A673 (cell line): ENCODE measurements at regions not wholly inside any gene's neighbourhood (a gene's known extent, or its start where the extent isn't known, plus 50 kb on each side); places are given as distances from the start of the nearest gene placed in this dataset.

Source experiments
- BruUV-seq: library from RNA; stranded (reverse); fragments of 400-500 nt; replicated peaks from 2 replicates; lab custom pipeline; 2021; lab: Mats Ljungman, UMichigan
- CTCF ChIA-PET: fragments of 300-600 bp; sonication (Branson Sonifier 250); formaldehyde crosslinking; loops from one replicate; lab custom pipeline; 2022; ENCODE audit warnings: antibody characterized with exemption; lab: Charles Lee
- POLR2A ChIA-PET: fragments of 300-600 bp; sonication (Branson Sonifier 250); formaldehyde crosslinking; loops from one replicate; lab custom pipeline; 2022; ENCODE audit warnings: antibody characterized with exemption; ENCODE audit not compliant: low non-redundant PET; lab: Charles Lee
- DNase-seq: peaks from one replicate; pipeline ENCODE4 v3.0.0-alpha.2; 2015; ENCODE audit warnings: low spot score
- H3K27ac ChIP-seq: fragments of 200-600 bp; sonication (generic); 2 replicates; pipeline ENCODE4 v1.5.1; 2016; ENCODE audit warnings: mixed run types, low read depth, mild to moderate bottlenecking, mixed read lengths, antibody characterized with exemption, low read length; ENCODE audit not compliant: poor library complexity, severe bottlenecking
- H3K27me3 ChIP-seq: fragments of 200-600 bp; sonication (generic); replicated peaks from 2 replicates; pipeline ENCODE4 v1.6.1; 2017; ENCODE audit warnings: mixed run types, low read depth, mild to moderate bottlenecking, mixed read lengths, antibody characterized with exemption, low read length; ENCODE audit not compliant: insufficient read depth, poor library complexity
- H3K36me3 ChIP-seq: fragments of 200-600 bp; sonication (generic); 2 replicates; pipeline ENCODE4 v1.6.1; 2016; ENCODE audit warnings: mixed run types, mild to moderate bottlenecking, mixed read lengths, antibody characterized with exemption, low read length; ENCODE audit not compliant: insufficient read depth, poor library complexity, severe bottlenecking
- H3K4me1 ChIP-seq: fragments of 200-600 bp; sonication (generic); 2 replicates; pipeline ENCODE4 v1.6.1; 2017; ENCODE audit warnings: mixed run types, mild to moderate bottlenecking, mixed read lengths, antibody characterized with exemption, low read length; ENCODE audit not compliant: insufficient read depth, poor library complexity, severe bottlenecking
- H3K4me3 ChIP-seq: fragments of 200-600 bp; sonication (generic); 2 replicates; pipeline ENCODE4 v1.5.1; 2016; ENCODE audit warnings: low read depth, mixed run types, mild to moderate bottlenecking, mixed read lengths, low read length; ENCODE audit not compliant: poor library complexity, severe bottlenecking
- H3K9me3 ChIP-seq: fragments of 200-600 bp; sonication (generic); 2 replicates; pipeline ENCODE4 v1.6.1; 2016; ENCODE audit warnings: mixed run types, low read depth, mild to moderate bottlenecking, mixed read lengths, antibody characterized with exemption, low read length; ENCODE audit not compliant: poor library complexity, severe bottlenecking
- EZH2 ChIP-seq: fragments of 200-600 bp; sonication (generic); IDR thresholded peaks from 2 replicates; pipeline ENCODE4 v1.6.1; 2017; ENCODE audit warnings: borderline replicate concordance, low read depth, mild to moderate bottlenecking, mixed read lengths, antibody characterized with exemption, low read length; ENCODE audit not compliant: poor library complexity, severe bottlenecking
- intact Hi-C: fragments of 100-400 bp; cut with micrococcal nuclease; formaldehyde crosslinking; loops from one replicate; pipeline ENCODE4 v1.10.0; 2022; ENCODE audit not compliant: unreplicated experiment
- TF ChIP-seq, protein P1 (sequence below): fragments of 300-800, 200-600 bp; sonication (generic); conservative IDR thresholded peaks from 2 replicates; pipeline ENCODE4 v1.5.1; 2017; ENCODE audit warnings: low read depth, mild to moderate bottlenecking, antibody characterized with exemption, low read length, moderate library complexity, mixed read lengths

DNA sequence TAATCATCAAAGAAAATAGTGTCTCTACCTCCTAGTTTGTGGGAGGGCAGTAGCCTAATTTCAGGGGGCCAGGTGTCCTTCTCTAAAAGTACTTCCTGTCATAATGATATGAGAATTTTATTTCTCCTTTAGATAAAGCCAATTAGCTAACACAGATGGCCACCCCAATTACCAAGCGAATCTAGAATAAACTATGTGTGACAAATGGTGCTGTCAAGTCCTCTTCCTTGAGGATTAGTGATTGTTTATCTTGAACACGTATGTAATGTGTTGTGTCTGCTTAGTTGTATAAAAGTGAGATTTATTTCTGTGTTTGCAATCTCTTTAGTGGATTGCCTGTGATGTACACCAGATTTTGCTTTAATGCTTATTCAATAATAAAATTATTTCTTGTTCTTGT, 1120.0 kb downstream of the SORCS1 start:
- no peak for DNase-seq
- H3K27me3 ChIP-seq: no peaks in the 10 kb centered on the region
- TF ChIP-seq EZH2: no peak
- TF ChIP-seq, protein P1, sequence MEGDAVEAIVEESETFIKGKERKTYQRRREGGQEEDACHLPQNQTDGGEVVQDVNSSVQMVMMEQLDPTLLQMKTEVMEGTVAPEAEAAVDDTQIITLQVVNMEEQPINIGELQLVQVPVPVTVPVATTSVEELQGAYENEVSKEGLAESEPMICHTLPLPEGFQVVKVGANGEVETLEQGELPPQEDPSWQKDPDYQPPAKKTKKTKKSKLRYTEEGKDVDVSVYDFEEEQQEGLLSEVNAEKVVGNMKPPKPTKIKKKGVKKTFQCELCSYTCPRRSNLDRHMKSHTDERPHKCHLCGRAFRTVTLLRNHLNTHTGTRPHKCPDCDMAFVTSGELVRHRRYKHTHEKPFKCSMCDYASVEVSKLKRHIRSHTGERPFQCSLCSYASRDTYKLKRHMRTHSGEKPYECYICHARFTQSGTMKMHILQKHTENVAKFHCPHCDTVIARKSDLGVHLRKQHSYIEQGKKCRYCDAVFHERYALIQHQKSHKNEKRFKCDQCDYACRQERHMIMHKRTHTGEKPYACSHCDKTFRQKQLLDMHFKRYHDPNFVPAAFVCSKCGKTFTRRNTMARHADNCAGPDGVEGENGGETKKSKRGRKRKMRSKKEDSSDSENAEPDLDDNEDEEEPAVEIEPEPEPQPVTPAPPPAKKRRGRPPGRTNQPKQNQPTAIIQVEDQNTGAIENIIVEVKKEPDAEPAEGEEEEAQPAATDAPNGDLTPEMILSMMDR: no peak
- no peaks in the 10 kb centered on the region for H3K4me1 ChIP-seq
- POLR2A ChIA-PET: no interaction called here
- H3K4me3 ChIP-seq: no peak overlapping the region
- no peaks in the 10 kb centered on the region for H3K9me3 ChIP-seq
- CTCF ChIA-PET: no interaction called here
- no peak overlapping the region for H3K27ac ChIP-seq
- intact Hi-C loops: no loop called here
- no peaks in the 10 kb centered on the region for H3K36me3 ChIP-seq
- no TSS peak for BruUV-seq

DNA sequence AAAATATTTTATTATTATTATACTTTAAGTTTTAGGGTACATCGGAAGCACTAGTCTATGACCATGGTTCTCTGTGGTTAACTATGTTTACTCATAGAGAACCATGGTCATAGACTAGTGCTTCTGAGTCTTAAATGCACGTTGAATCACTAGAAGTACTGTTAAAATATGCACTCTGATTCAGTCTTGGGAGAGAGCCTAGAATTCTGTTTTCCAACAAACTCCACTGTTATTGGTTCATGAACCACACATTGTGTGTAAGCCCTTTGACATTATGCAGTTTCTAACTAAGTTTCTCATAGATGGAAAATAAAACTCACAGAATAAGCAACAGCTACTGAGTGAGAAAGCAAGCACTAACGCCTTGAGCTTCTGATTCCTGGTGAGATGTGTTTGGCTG, 1120.6 kb downstream of the SORCS1 start:
- Histone ChIP-seq H3K4me3 (no peak overlapping the region), H3K9me3 (no peaks in the 10 kb centered on the region), H3K27ac (no peak overlapping the region), H3K36me3 (no peaks in the 10 kb centered on the region), H3K27me3 (no peaks in the 10 kb centered on the region), H3K4me1 (no peaks in the 10 kb centered on the region)
- TF ChIP-seq EZH2: no peak
- TF ChIP-seq, protein P1: no peak
- POLR2A ChIA-PET: interaction anchor here (0.7 kb wide), 1 partner anchor 14 kb away, joined by 3 read pairs; no protein-coding TSS in a partner anchor
- intact Hi-C loops: no loop called here
- no TSS peak for BruUV-seq
- DNase-seq: no peak
- CTCF ChIA-PET: no interaction called here

DNA sequence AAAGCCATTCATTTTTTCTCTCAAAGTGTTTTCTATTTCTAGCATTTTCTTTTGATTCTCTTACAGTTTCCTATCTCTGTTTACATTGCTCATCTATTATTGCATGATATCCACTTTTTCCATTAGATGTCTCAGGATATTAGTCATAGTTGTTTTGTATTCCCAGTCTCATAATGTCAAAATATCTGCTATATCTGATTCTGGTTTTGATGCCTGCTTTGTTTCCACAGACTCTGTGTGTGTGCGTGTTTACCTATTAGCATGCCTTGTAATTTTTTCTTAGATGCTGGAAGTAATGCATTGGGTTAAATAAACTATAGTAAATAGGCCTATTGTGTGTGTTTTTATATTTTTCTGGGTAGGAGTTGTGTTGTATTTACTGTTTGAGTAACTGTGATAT, 1126.3 kb downstream of the SORCS1 start:
- Histone ChIP-seq H3K9me3 (no peaks in the 10 kb centered on the region), H3K27me3 (no peaks in the 10 kb centered on the region), H3K27ac (no peak overlapping the region), H3K36me3 (no peaks in the 10 kb centered on the region), H3K4me3 (no peak overlapping the region), H3K4me1 (no peaks in the 10 kb centered on the region)
- POLR2A ChIA-PET: no interaction called here
- CTCF ChIA-PET: no interaction called here
- intact Hi-C loops: no loop called here
- TF ChIP-seq EZH2: no peak
- TF ChIP-seq, protein P1: no peak
- no peak for DNase-seq
- no TSS peak for BruUV-seq
